SK-N-SH treated with all-trans-retinoic acid at 6 μM for 48 hours (cell line): ENCODE measurements at regions not wholly inside any gene's neighbourhood (a gene's known extent, or its start where the extent isn't known, plus 50 kb on each side); places are given as distances from the start of the nearest gene placed in this dataset.

ENCODE experiments used
- ATAC-seq: fragments of 200-7000 bp; cut with Tn5 transposase; 3 replicates; pipeline ENCODE4 v1.9.1; 2020; ENCODE audit warnings: mild to moderate bottlenecking, moderate library complexity
- BACH2 ChIP-seq: fragments of 250-450 bp; sonication (Bioruptor Pico); IDR thresholded peaks from 2 replicates; pipeline ENCODE4 v1.9.0; 2021; ENCODE audit warnings: mild to moderate bottlenecking, borderline replicate concordance
- CSRNP3 ChIP-seq: fragments of 250-450 bp; sonication (Bioruptor Pico); IDR thresholded peaks from 2 replicates; pipeline ENCODE4 v1.5.1; 2021; ENCODE audit warnings: mild to moderate bottlenecking, moderate library complexity
- ESRRG ChIP-seq: fragments of 250-450 bp; sonication (Bioruptor Pico); IDR thresholded peaks from 2 replicates; pipeline ENCODE4 v1.6.1; 2021; ENCODE audit warnings: mild to moderate bottlenecking
- GLIS3 ChIP-seq: fragments of 250-450 bp; sonication (Bioruptor Pico); IDR thresholded peaks from 2 replicates; pipeline ENCODE4 v1.5.0; 2020; ENCODE audit warnings: mild to moderate bottlenecking, moderate library complexity
- ISL1 ChIP-seq: fragments of 250-450 bp; sonication (Bioruptor Pico); IDR thresholded peaks from 2 replicates; pipeline ENCODE4 v2.1.2; 2022; ENCODE audit warnings: mild to moderate bottlenecking, moderate library complexity
- OSR1 ChIP-seq: fragments of 250-450 bp; sonication (Bioruptor Pico); IDR thresholded peaks from 2 replicates; pipeline ENCODE4 v1.8.0; 2022; ENCODE audit warnings: moderate library complexity, mild to moderate bottlenecking, inconsistent platforms
- PPARA ChIP-seq: fragments of 250-450 bp; sonication (Bioruptor Pico); IDR thresholded peaks from 2 replicates; pipeline ENCODE4 v1.5.0; 2020; ENCODE audit warnings: mild to moderate bottlenecking, borderline replicate concordance
- SNAI2 ChIP-seq: fragments of 250-450 bp; sonication (Bioruptor Pico); IDR thresholded peaks from 2 replicates; pipeline ENCODE4 v1.5.0; 2020; ENCODE audit warnings: mild to moderate bottlenecking, moderate library complexity
- TCF4 ChIP-seq: fragments of 250-450 bp; sonication (Bioruptor Pico); IDR thresholded peaks from 2 replicates; pipeline ENCODE4 v1.8.0; 2021; ENCODE audit warnings: mild to moderate bottlenecking, moderate library complexity, borderline replicate concordance
- TOX ChIP-seq: fragments of 250-450 bp; sonication (Bioruptor Pico); IDR thresholded peaks from 2 replicates; pipeline ENCODE4 v1.8.0; 2021; ENCODE audit warnings: mild to moderate bottlenecking, moderate library complexity, borderline replicate concordance
- ZC3H10 ChIP-seq: fragments of 250-450 bp; sonication (Bioruptor Pico); IDR thresholded peaks from 2 replicates; pipeline ENCODE4 v1.5.1; 2021; ENCODE audit warnings: mild to moderate bottlenecking, moderate library complexity
- ZFP3 ChIP-seq: fragments of 250-450 bp; sonication (Bioruptor Pico); IDR thresholded peaks from 2 replicates; pipeline ENCODE4 v1.5.0; 2020; ENCODE audit warnings: mild to moderate bottlenecking, moderate library complexity
- ZFP30 ChIP-seq: fragments of 450-650 bp; formaldehyde crosslinking; IDR thresholded peaks from 2 replicates; pipeline ENCODE4 v1.5.0; 2022; ENCODE audit warnings: mild to moderate bottlenecking, moderate library complexity
- ZNF565 ChIP-seq: fragments of 450-650 bp; formaldehyde crosslinking; conservative IDR thresholded peaks from 2 replicates; pipeline ENCODE4 v1.5.0; 2020; ENCODE audit warnings: low read depth, mild to moderate bottlenecking, moderate library complexity
- ZNF70 ChIP-seq: fragments of 450-650 bp; formaldehyde crosslinking; IDR thresholded peaks from 2 replicates; pipeline ENCODE4 v1.5.0; 2020; ENCODE audit warnings: mild to moderate bottlenecking, moderate library complexity
- ZNF8 ChIP-seq: fragments of 450-650 bp; formaldehyde crosslinking; IDR thresholded peaks from 2 replicates; pipeline ENCODE4 v1.5.0; 2020; ENCODE audit warnings: mild to moderate bottlenecking, moderate library complexity
- TF ChIP-seq, protein P1 (sequence below): fragments of 250-450 bp; sonication (Bioruptor Pico); IDR thresholded peaks from 2 replicates; pipeline ENCODE4 v1.5.0; 2020; ENCODE audit warnings: mild to moderate bottlenecking, moderate library complexity
- TF ChIP-seq, protein P2 (sequence below): fragments of 250-450 bp; sonication (Bioruptor Pico); IDR thresholded peaks from 2 replicates; pipeline ENCODE4 v1.8.0; 2020; ENCODE audit warnings: mild to moderate bottlenecking, moderate library complexity, borderline replicate concordance
- TF ChIP-seq, protein P3 (sequence below): fragments of 250-450 bp; sonication (Bioruptor Pico); IDR thresholded peaks from 2 replicates; pipeline ENCODE4 v1.5.1; 2020; ENCODE audit warnings: low read depth, mild to moderate bottlenecking, moderate library complexity

DNA sequence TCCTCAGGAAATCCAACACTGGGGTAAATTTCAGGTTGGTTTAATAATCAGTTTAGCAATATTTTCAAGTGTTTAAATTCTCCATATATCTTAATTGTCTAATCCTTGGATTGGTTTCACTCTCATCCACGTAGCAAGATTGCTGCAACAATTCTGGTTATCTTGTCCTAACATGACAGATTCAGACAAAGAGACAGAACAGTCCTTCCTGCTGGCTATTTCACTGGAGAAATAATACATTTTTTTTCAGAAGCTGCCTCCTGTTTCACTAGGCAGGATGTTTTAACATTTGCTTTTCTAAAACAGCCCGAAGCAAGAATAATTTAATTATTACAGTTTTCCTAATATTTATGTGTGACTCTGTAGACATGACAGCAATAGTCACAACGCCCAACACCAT, 2011.2 kb downstream of the NCAM2 start:
- ATAC-seq, result no peak
- TF ChIP-seq TCF4 (CRISPR knock-in tag) (no peak), ISL1 (CRISPR knock-in tag) (peak; percentile 65), GLIS3 (CRISPR knock-in tag) (no peak), ZFP3 (CRISPR knock-in tag) (no peak), ZNF8 (CRISPR knock-in tag) (no peak)

DNA sequence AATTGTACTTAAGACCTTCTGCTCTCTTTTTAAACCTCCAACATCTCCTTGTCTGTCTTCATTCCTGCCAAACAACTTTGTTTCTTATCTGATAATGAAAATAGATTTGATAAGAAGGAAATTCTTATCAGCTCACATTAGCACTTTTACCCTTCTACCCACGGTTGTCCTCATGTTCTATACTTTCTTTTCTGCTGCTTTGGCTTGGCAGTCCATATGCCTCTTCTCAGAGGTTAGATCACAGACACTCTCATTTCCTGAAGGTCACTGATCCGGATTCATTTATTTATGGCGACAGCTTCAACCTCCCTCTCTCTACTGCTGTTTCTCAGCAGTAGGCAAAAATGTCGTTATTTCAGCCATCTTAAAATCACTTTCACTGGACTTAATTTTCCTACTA, 2015.8 kb downstream of the NCAM2 start:
- TF ChIP-seq SNAI2 (CRISPR knock-in tag), result no peak
- no peak for ATAC-seq

GRCh38 chr21:23016617-23017016, 2018.4 kb downstream of the NCAM2 start:
- ATAC-seq, result no peak
- TF ChIP-seq ZNF70 (CRISPR knock-in tag) (no peak), GLIS3 (CRISPR knock-in tag) (no peak), PPARA (no peak), TOX (no peak), ZNF8 (CRISPR knock-in tag) (no peak), TCF4 (CRISPR knock-in tag) (no peak)
- TF ChIP-seq, protein P1, sequence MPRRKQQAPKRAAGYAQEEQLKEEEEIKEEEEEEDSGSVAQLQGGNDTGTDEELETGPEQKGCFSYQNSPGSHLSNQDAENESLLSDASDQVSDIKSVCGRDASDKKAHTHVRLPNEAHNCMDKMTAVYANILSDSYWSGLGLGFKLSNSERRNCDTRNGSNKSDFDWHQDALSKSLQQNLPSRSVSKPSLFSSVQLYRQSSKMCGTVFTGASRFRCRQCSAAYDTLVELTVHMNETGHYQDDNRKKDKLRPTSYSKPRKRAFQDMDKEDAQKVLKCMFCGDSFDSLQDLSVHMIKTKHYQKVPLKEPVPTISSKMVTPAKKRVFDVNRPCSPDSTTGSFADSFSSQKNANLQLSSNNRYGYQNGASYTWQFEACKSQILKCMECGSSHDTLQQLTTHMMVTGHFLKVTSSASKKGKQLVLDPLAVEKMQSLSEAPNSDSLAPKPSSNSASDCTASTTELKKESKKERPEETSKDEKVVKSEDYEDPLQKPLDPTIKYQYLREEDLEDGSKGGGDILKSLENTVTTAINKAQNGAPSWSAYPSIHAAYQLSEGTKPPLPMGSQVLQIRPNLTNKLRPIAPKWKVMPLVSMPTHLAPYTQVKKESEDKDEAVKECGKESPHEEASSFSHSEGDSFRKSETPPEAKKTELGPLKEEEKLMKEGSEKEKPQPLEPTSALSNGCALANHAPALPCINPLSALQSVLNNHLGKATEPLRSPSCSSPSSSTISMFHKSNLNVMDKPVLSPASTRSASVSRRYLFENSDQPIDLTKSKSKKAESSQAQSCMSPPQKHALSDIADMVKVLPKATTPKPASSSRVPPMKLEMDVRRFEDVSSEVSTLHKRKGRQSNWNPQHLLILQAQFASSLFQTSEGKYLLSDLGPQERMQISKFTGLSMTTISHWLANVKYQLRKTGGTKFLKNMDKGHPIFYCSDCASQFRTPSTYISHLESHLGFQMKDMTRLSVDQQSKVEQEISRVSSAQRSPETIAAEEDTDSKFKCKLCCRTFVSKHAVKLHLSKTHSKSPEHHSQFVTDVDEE (CRISPR knock-in tag), result no peak

DNA sequence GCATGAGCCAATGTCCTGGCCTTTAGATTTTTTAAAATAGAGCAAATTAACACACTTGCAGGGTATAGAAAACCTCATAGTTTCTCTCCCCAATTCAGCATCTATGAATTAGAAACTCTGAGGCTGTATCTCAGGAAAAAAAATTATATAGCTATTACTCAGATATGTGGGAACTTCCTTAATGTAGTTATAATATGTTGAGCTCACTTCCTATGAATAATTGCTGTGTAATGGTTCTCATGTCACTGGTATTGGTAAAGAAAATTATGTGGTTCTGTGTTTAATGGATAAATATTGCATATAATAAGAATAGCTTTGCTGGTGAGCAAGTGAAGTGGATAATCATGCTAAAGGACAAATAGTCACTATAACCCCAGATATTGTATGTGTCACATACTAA, 2019.8 kb downstream of the NCAM2 start:
- no peak for TF ChIP-seq ZFP30 (CRISPR knock-in tag)
- TF ChIP-seq ISL1 (CRISPR knock-in tag), result 0 out of 2 replicates have a peak, but pooled peaks have one; percentile 15
- TF ChIP-seq, all 23 proteins: peak for 1
- no peak for ATAC-seq

DNA sequence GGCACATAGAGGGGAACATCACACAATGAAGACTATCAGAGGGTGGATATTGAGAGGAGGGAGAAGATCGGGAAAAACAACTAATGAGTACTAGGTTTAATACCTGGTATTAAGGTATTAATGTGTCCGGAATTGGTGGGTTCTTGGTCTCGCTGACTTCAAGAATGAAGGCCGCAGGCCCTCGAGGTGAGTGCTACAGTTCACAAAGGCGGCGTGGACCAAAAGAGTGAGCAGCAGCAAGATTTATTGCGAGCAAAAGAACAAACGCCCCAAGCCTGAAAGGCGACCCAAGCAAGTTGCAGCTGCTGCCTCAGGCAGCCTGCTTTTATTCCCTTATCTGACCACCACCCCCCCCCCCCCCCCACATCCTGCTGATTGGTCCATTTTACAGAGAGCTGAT, 2022.8 kb downstream of the NCAM2 start:
- no peak for ATAC-seq
- TF ChIP-seq ZFP3 (CRISPR knock-in tag) (no peak), TOX (no peak)

DNA sequence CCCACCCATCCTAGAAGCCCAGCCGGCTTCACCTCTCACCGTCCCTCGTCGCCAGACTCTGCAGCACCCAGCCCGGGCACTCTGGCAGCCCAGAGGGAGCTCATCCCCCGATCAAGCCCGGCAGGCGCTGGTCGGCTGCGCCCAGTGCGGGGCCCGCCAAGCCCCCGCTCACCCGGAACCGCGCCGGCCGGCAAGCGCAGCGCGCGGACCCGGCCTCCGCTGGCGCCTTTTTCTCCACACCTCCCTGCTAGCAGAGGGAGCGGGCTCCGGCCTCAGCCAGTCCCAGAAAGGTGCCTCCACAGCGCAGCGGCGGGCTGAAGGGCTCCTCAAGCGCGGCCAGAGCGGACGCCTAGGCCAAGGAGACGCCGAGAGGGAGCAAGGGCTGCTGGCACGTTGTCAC, 2023.3 kb downstream of the NCAM2 start:
- TF ChIP-seq ZNF565 (CRISPR knock-in tag) (no peak), ZC3H10 (CRISPR knock-in tag) (no peak), CSRNP3 (CRISPR knock-in tag) (no peak), ZFP3 (CRISPR knock-in tag) (no peak), ZNF70 (CRISPR knock-in tag) (no peak), ZNF8 (CRISPR knock-in tag) (no peak), TOX (no peak), ZFP30 (CRISPR knock-in tag) (no peak), PPARA (no peak), BACH2 (CRISPR knock-in tag) (no peak), GLIS3 (CRISPR knock-in tag) (no peak), OSR1 (CRISPR knock-in tag) (no peak), ISL1 (CRISPR knock-in tag) (no peak), ESRRG (no peak)
- TF ChIP-seq, protein P1 (CRISPR knock-in tag), result no peak
- TF ChIP-seq, protein P2, sequence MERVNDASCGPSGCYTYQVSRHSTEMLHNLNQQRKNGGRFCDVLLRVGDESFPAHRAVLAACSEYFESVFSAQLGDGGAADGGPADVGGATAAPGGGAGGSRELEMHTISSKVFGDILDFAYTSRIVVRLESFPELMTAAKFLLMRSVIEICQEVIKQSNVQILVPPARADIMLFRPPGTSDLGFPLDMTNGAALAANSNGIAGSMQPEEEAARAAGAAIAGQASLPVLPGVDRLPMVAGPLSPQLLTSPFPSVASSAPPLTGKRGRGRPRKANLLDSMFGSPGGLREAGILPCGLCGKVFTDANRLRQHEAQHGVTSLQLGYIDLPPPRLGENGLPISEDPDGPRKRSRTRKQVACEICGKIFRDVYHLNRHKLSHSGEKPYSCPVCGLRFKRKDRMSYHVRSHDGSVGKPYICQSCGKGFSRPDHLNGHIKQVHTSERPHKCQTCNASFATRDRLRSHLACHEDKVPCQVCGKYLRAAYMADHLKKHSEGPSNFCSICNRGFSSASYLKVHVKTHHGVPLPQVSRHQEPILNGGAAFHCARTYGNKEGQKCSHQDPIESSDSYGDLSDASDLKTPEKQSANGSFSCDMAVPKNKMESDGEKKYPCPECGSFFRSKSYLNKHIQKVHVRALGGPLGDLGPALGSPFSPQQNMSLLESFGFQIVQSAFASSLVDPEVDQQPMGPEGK (CRISPR knock-in tag), result no peak
- TF ChIP-seq, protein P3, sequence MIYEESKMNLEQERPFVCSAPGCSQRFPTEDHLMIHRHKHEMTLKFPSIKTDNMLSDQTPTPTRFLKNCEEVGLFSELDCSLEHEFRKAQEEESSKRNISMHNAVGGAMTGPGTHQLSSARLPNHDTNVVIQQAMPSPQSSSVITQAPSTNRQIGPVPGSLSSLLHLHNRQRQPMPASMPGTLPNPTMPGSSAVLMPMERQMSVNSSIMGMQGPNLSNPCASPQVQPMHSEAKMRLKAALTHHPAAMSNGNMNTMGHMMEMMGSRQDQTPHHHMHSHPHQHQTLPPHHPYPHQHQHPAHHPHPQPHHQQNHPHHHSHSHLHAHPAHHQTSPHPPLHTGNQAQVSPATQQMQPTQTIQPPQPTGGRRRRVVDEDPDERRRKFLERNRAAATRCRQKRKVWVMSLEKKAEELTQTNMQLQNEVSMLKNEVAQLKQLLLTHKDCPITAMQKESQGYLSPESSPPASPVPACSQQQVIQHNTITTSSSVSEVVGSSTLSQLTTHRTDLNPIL (CRISPR knock-in tag), result no peak
- TF ChIP-seq, all 23 proteins: peak for 0

More for the DNA sequence above, 2023.3 kb downstream of the NCAM2 start:
- no peak for ATAC-seq
